H9 (cell line): ENCODE measurements at regions not wholly inside any gene's neighbourhood (a gene's known extent, or its start where the extent isn't known, plus 50 kb on each side); places are given as distances from the start of the nearest gene placed in this dataset.

ENCODE experiments used
- DNase-seq: peaks from one replicate; pipeline ENCODE4 v3.0.0-alpha.2; 2017
- H2AFZ ChIP-seq: one replicate; pipeline ENCODE4 v1.6.1; 2013; ENCODE audit warnings: mild to moderate bottlenecking, low read length, control low read depth, moderate library complexity
- H2AK5ac ChIP-seq: 2 replicates; pipeline ENCODE4 v1.6.1; 2013; ENCODE audit warnings: low read length, control low read depth, mixed read lengths; ENCODE audit not compliant: insufficient read length
- H2BK120ac ChIP-seq: one replicate; pipeline ENCODE4 v1.6.1; 2013; ENCODE audit warnings: low read depth, mild to moderate bottlenecking, low read length, control low read depth, inconsistent platforms; ENCODE audit not compliant: poor library complexity, severe bottlenecking
- H2BK12ac ChIP-seq: 2 replicates; pipeline ENCODE4 v1.6.1; 2013; ENCODE audit warnings: low read length, control low read depth, mixed read lengths, low read depth; ENCODE audit not compliant: insufficient read length
- H2BK15ac ChIP-seq: 2 replicates; pipeline ENCODE4 v1.6.1; 2013; ENCODE audit warnings: low read depth, low read length, control low read depth
- H2BK20ac ChIP-seq: one replicate; pipeline ENCODE4 v1.6.1; 2013; ENCODE audit warnings: low read depth, mild to moderate bottlenecking, low read length, control low read depth, inconsistent platforms; ENCODE audit not compliant: poor library complexity, severe bottlenecking
- H2BK5ac ChIP-seq: 2 replicates; pipeline ENCODE4 v1.6.1; 2013; ENCODE audit warnings: low read length, control low read depth, mixed read lengths; ENCODE audit not compliant: insufficient read length
- H3K14ac ChIP-seq: 2 replicates; pipeline ENCODE4 v1.6.1; 2013; ENCODE audit warnings: low read length, control low read depth; ENCODE audit not compliant: insufficient read depth
- H3K18ac ChIP-seq: 2 replicates; pipeline ENCODE4 v1.6.1; 2013; ENCODE audit warnings: low read depth, mild to moderate bottlenecking, mixed read lengths, low read length, control low read depth; ENCODE audit not compliant: insufficient read length
- H3K23ac ChIP-seq: 2 replicates; pipeline ENCODE4 v1.6.1; 2013; ENCODE audit warnings: low read length, control low read depth, mixed read lengths, low read depth; ENCODE audit not compliant: insufficient read length
- H3K23me2 ChIP-seq: 2 replicates; pipeline ENCODE4 v1.6.1; 2013; ENCODE audit warnings: low read depth, mild to moderate bottlenecking, mixed read lengths, low read length, control low read depth; ENCODE audit not compliant: insufficient read length, poor library complexity, severe bottlenecking
- H3K27ac ChIP-seq: 2 replicates; pipeline ENCODE4 v1.5.1; 2013; ENCODE audit warnings: low read length, control low read depth, mixed read lengths, low read depth; ENCODE audit not compliant: insufficient read length
- H3K27me3 ChIP-seq: 2 replicates; pipeline ENCODE4 v1.6.1; 2013; ENCODE audit warnings: low read length, control low read depth, inconsistent platforms; ENCODE audit not compliant: insufficient read depth
- H3K4ac ChIP-seq: 2 replicates; pipeline ENCODE4 v1.6.1; 2013; ENCODE audit warnings: low read depth, mild to moderate bottlenecking, control low read depth, inconsistent platforms, low read length, moderate library complexity
- H3K4me1 ChIP-seq: 2 replicates; pipeline ENCODE4 v1.6.1; 2013; ENCODE audit warnings: low read length, control low read depth, inconsistent platforms; ENCODE audit not compliant: insufficient read depth
- H3K4me2 ChIP-seq: 2 replicates; pipeline ENCODE4 v1.6.1; 2013; ENCODE audit warnings: low read length, control low read depth, mixed read lengths; ENCODE audit not compliant: insufficient read length, insufficient read depth
- H3K56ac ChIP-seq: 2 replicates; pipeline ENCODE4 v1.6.1; 2013; ENCODE audit warnings: low read depth, mild to moderate bottlenecking, mixed read lengths, low read length, control low read depth; ENCODE audit not compliant: insufficient read length
- H3K79me1 ChIP-seq: 2 replicates; pipeline ENCODE4 v1.6.1; 2013; ENCODE audit warnings: low read depth, mild to moderate bottlenecking, moderate library complexity, low read length, control low read depth, inconsistent platforms; ENCODE audit not compliant: insufficient read depth, poor library complexity, severe bottlenecking
- H3K79me2 ChIP-seq: 2 replicates; pipeline ENCODE4 v1.6.1; 2013; ENCODE audit warnings: low read length, control low read depth, inconsistent platforms; ENCODE audit not compliant: insufficient read depth
- H3K9ac ChIP-seq: 2 replicates; pipeline ENCODE4 v1.6.1; 2013; ENCODE audit warnings: low read length, control low read depth, mixed read lengths; ENCODE audit not compliant: insufficient read length; ENCODE audit errors: extremely low read depth
- H3K9me3 ChIP-seq: one replicate; pipeline ENCODE4 v1.6.1; 2013; ENCODE audit warnings: low read depth, low read length, inconsistent platforms; ENCODE audit not compliant: control insufficient read depth
- H3T11ph ChIP-seq: one replicate; pipeline ENCODE4 v1.6.1; 2013; ENCODE audit warnings: mild to moderate bottlenecking, low read length, control low read depth, inconsistent platforms
- H4K20me1 ChIP-seq: one replicate; pipeline ENCODE4 v1.6.1; 2013; ENCODE audit not compliant: control insufficient read depth, insufficient read length, insufficient read depth
- H4K5ac ChIP-seq: 2 replicates; pipeline ENCODE4 v1.6.1; 2013; ENCODE audit warnings: low read depth, mild to moderate bottlenecking, mixed read lengths, low read length, control low read depth; ENCODE audit not compliant: insufficient read length
- H4K8ac ChIP-seq: replicated peaks from 2 replicates; pipeline ENCODE4 v1.6.1; 2013; ENCODE audit warnings: low read length, control low read depth, mixed read lengths, low read depth; ENCODE audit not compliant: insufficient read length
- H4K91ac ChIP-seq: 2 replicates; pipeline ENCODE4 v1.6.1; 2013; ENCODE audit warnings: low read depth, mild to moderate bottlenecking, moderate library complexity, mixed read lengths, low read length, control low read depth; ENCODE audit not compliant: insufficient read length
- H3K27ac Mint-ChIP-seq, 3 experiments: 2 replicates in 2 of 3; 3 replicates in 1 of 3; pipeline ENCODE4 v1.8.0; 2020 to 2021; ENCODE audit warnings: mixed read lengths in 3 of 3, mild to moderate bottlenecking in 1 of 3, moderate library complexity in 1 of 3
- H3K27me3 Mint-ChIP-seq: 2 replicates; pipeline ENCODE4 v1.8.0; 2021; ENCODE audit warnings: low read depth, mild to moderate bottlenecking, moderate library complexity, mixed read lengths
- H3K36me3 Mint-ChIP-seq, 3 experiments: 2 replicates in 2 of 3; 3 replicates in 1 of 3; pipeline ENCODE4 v1.8.0; 2020 to 2021; ENCODE audit warnings: low read depth in 3 of 3, mixed read lengths in 3 of 3; ENCODE audit not compliant: insufficient read depth in 1 of 3
- H3K4me1 Mint-ChIP-seq, 2 experiments: 2 replicates each; pipeline ENCODE4 v1.8.0; 2020; ENCODE audit warnings: mixed read lengths in 2 of 2
- H3K4me3 Mint-ChIP-seq, 2 experiments: 2 replicates in 1 of 2; 3 replicates in 1 of 2; pipeline ENCODE4 v1.8.0; 2020 to 2021; ENCODE audit warnings: mild to moderate bottlenecking in 2 of 2, mixed read lengths in 2 of 2, moderate library complexity in 1 of 2
- H3K9me3 Mint-ChIP-seq, 2 experiments: 2 replicates in 1 of 2; 3 replicates in 1 of 2; pipeline ENCODE4 v1.8.0; 2020; ENCODE audit warnings: mild to moderate bottlenecking in 2 of 2, mixed read lengths in 2 of 2, moderate library complexity in 1 of 2
- WGBS: extraction: QIAGEN DNeasy Blood & Tissue Kit; methylation state at CpG from one replicate; pipeline ENCODE4 v1.1.7; 2013; ENCODE audit warnings: missing lambda C conversion rate, low lambda C conversion rate, mixed read lengths; ENCODE audit not compliant: insufficient read length; ENCODE audit errors: extremely low coverage; 5-methylcytosine and 5-hydroxymethylcytosine counted together
- TF ChIP-seq, protein P1 (sequence below): fragments of 200-600 bp; sonication (generic); conservative IDR thresholded peaks from 3 replicates; pipeline ENCODE4 v1.8.0; 2021; ENCODE audit warnings: antibody characterized with exemption, mild to moderate bottlenecking

DNA sequence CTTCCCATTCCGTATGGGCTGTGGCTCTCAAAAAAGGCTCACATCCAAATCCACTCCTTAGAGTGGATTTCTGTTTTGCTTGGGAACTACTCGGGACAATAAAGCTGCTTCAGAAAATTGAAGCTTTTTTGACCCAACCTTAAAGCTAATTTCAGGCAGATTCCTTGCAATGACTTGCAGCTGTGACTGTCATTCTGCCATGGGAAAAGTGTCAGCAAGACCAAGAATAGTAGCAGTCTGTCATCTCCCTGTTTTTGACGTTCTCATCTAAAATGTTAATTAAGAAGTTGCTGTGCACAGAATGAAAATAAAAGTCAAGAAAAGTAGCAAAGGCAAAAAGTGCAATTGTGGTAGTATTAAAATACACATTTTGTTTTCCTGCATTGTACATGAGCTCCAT, 304.7 kb downstream of the COG6 start:
- Mint-ChIP-seq H3K9me3 (no peaks in the 10 kb centered on the region), H3K36me3 (no peaks in the 10 kb centered on the region), H3K4me3 (no peak overlapping the region), H3K27ac (no peak overlapping the region), H3K4me1 (peaks cover 0 to 4% of the 10 kb centered on the region in 2 experiments; a peak in 2 of 4 replicates), H3K27me3 (no peaks in the 10 kb centered on the region)
- Histone ChIP-seq H4K8ac (no peak overlapping the region), H2AFZ (no peak overlapping the region), H3K56ac (no peak overlapping the region), H3K4me2 (no peak overlapping the region), H3K4me1 (no peaks in the 10 kb centered on the region; the same call in 1 of the 2 replicates), H3T11ph (no peak overlapping the region), H3K4ac (no peak overlapping the region), H3K23ac (no peak overlapping the region), H3K23me2 (no peaks in the 10 kb centered on the region), H4K5ac (no peak overlapping the region), H3K27ac (no peak overlapping the region), H2AK5ac (no peak overlapping the region), H3K14ac (no peak overlapping the region), H2BK20ac (no peak overlapping the region), H3K27me3 (no peaks in the 10 kb centered on the region), H3K18ac (no peak overlapping the region), H2BK5ac (no peak overlapping the region), H3K9me3 (no peaks in the 10 kb centered on the region), H3K79me1 (no peaks in the 10 kb centered on the region), H2BK12ac (no peak overlapping the region), H4K20me1 (no peaks in the 10 kb centered on the region), H3K79me2 (no peaks in the 10 kb centered on the region), H3K9ac (no peak overlapping the region), H4K91ac (no peak overlapping the region), H2BK15ac (no peak overlapping the region), H2BK120ac (no peak overlapping the region)
- no peak for DNase-seq
- TF ChIP-seq, protein P1, sequence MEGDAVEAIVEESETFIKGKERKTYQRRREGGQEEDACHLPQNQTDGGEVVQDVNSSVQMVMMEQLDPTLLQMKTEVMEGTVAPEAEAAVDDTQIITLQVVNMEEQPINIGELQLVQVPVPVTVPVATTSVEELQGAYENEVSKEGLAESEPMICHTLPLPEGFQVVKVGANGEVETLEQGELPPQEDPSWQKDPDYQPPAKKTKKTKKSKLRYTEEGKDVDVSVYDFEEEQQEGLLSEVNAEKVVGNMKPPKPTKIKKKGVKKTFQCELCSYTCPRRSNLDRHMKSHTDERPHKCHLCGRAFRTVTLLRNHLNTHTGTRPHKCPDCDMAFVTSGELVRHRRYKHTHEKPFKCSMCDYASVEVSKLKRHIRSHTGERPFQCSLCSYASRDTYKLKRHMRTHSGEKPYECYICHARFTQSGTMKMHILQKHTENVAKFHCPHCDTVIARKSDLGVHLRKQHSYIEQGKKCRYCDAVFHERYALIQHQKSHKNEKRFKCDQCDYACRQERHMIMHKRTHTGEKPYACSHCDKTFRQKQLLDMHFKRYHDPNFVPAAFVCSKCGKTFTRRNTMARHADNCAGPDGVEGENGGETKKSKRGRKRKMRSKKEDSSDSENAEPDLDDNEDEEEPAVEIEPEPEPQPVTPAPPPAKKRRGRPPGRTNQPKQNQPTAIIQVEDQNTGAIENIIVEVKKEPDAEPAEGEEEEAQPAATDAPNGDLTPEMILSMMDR = no peak
- no CpG with 5 or more reads among the region's 3 CpGs for WGBS
